Inferior parietal cortex (tissue), 1 donor: ENCODE measurements at regions not wholly inside any gene's neighbourhood (a gene's known extent, or its start where the extent isn't known, plus 50 kb on each side); places are given as distances from the start of the nearest gene placed in this dataset.
"Not testable (repeated sequence)": the region's sequence is repeated elsewhere in the genome, so short reads cannot be mapped to it uniquely, and the experiment has no call there.

Source experiments
- DNase-seq: peaks from one replicate; pipeline ENCODE4 v3.0.0-alpha.2; 2016; ENCODE audit errors: extremely low spot score

DNA sequence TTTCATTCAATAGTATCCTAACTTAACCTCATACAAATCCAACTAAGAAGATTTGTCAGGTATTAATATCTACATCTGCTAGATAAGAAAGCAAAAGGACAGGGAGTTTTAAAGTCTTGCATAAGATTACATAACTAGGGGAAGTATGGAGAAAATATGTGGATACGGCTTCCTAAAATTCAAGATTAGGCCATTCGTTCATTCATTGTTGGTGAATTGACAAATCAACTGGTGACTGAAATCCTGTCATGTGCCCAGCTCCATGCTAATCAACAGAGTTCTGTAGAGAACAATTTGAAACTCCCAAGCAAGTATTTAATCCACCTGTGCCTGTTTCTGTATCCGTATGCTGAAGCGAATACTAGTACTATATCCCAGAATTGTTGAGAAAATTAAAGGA is 260.9 kb upstream of the USP15 start:
- no peak for DNase-seq

DNA sequence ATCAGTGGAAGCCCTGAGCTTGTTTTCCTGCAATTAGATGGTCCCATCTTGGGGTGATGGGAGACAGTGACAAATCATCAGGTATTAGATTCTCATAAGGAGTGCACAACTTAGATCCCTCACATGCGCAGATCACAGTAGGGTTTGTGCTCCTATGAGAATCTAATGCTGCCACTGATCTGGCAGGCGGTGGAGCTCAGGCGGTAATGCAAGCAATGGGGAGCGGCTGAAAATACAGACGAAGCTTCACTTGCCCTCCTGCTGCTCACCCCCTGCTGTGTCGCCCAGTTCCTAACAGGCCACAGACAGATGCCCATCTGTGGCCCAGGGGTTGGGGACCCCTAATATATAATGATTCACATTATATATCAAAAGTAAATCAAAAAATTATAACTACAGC is 258.8 kb upstream of the USP15 start:
- DNase-seq, result no peak

DNA sequence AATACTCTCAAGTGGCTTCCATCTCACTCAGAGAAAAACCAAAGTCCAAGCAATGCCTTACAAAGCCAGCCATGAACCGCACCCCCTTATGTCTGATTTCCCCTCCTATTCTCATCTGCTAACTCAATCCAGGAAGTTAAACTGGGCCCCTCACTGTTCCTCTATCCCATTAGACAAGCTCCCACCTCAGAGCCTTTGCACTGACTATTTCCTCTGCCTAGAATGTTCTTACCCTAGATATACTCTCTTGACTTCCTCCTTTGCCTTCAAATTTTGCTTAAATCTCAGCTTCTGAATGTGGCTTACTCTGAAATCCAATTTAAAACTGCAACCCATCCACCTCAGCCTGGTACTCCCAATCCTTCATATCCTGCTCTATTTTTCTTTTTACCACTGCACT is 257.0 kb upstream of the USP15 start:
- DNase-seq, result no peak

DNA sequence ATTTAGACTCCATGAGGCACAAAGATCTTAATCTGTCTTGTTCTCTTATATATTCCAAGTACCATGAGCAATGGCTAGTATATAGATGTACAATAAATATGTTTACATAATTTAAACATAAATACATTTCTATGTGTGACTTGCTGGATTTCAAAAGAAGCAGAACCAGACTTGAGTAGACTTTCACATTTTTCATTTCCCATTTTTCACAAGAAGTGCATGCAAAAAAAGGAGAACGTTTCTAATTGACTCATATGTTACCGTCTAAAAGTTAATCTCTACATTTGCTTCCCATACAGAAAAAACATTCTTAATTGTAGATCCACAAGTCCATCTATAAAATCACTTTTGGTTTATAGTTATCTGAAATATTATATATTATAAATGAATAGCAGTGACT is 256.5 kb upstream of the USP15 start:
- no peak for DNase-seq

DNA sequence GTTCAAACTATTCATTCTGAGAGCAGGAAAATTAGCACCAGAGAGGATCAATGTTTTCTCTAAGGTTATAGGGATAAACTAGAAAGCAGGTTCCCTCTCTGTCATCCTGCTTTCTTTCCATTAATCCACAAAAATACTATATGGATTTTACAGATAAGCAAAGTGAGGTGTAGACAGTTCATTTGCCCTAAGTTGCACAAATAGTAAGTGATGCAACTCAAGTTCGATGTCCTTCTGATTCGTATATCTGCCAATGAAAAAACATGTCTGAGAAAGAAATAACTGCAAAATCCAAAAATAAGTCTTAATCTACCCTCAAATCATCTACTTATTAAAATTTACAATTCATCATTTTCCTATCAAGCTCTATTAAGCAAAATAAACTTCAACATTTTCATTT is 254.6 kb upstream of the USP15 start:
- DNase-seq, result no peak

DNA sequence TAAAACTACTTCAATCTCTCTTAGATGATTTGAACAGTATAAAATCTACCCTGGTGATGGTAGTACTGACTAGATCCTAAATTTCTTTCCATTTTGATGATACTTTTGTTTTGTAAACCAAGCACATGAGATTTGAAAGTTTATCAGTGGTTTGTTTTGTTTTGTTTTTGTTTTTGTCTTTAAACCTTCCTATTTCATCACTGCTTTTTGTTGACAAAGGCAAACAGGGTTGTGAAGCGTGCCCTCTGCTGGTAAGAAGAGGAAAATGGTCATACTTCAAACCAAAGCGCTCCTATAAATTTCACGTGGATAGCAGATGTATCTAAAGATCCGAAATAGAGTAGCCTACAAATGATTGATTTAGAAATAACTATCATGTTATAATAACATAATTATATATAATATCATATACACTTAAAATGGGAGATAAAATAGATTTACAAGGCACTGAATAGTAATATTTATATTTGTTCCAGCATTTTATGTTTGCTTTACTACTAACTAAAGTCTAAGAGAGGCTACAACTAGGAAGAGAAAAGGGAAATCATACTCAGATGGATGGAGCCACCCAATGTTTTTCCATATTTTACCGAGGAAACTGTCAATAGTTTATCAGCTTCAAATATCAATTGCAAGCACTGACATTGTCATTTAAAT is 254.0 kb upstream of the USP15 start:
- peak; percentile 38 for DNase-seq

DNA sequence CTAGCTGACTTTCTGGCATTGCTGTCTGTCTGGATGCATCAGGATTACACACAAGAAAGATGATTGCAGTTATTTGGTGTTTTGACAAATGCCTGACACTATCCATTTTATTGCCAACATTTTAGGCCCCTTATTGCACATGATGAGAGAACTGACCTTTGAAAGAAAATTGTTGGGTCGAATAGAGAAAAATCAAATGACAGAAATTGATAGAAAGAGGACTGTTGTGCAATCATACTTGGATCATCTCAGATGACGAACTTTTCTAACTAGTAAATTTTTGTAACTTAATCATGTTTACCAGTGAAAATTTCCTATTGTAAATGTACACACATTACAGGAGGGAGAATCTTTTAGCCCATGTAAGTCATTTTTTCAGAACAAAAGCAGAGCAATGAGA is 251.5 kb upstream of the USP15 start:
- no peak for DNase-seq

DNA sequence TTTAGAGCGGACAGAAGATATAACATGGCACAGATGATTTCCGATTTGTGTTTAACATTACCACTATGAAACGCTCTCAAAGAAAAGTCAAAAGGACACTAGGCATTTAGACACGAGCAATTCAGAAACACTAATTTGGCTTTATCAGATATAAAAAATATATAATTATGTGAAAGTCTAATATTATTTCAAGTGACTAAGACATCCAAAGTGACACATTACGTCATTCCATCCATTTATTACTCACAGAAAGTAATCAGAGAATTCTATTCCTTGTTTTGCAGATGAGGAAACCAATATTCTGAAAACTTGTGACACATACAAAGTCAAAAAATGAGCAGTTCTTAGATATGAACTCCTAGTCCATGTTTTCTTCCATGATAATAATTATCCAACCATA is 250.8 kb upstream of the USP15 start:
- DNase-seq, result no peak

DNA sequence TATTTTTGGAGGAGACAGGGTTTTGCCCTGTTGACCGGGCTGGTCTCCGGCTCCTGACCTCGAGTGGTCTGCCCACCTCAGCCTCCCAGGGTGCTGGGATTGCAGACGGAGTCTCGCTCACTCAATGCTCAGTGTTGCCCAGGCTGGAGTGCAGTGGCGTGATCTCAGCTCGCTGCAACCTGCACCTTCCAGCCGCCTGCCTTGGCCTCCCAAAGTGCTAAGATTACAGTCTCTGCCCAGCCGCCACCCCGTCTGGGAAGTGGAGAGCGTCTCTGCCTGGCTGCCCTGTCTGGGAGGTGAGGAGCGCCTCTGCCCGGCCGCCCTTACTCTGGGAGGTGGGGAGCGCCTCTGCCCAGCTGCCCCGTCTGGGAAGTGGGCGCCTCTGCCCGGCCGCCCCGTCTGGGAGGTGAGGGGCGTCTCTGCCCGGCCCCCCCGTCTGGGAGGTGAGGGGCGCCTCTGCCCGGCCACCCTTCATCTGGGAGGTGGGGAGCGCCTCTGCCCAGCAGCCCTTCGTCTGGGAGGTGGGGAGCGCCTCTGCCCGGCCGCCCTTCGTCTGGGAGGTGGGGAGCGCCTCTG is 249.8 kb upstream of the USP15 start:
- DNase-seq, result not testable (repeated sequence)

DNA sequence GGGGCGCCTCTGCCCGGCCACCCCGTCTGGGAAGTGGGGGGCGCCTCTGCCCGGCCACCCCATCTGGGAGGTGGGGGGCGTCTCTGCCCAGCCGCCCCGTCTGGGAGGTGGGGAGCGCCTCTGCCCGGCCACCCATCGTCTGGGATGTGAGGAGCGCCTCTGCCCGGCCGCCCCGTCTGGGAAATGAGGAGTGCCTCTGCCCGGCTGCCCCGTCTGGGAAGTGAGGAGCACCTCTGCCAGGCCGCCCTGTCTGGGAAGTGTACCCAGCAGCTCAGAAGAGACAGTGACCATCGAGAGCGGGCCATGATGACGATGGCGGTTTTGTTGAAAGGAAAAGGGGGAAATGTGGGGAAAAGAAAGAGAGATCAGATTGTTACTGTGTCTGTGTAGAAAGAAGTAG is 249.2 kb upstream of the USP15 start:
- DNase-seq, result not testable (repeated sequence)

DNA sequence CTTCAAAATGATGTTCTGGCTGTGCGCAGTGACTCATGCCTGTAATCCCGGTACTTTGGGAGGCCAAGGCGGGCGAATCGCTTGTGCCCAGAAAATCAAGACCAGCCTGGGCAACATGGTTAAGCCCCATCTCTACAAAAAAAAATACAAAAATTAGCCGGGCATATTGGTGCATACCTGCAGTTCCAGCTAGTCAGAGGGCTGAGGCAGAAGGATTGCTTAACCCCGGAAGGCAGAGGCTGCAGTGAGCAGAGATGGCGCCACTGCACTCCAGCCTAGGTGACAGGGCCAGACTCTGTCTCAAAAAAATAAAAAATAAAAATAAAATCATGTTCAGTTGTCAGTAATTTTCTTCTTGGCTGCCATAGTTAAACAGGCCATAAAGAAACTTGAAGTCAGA is 245.9 kb upstream of the USP15 start:
- no peak for DNase-seq

DNA sequence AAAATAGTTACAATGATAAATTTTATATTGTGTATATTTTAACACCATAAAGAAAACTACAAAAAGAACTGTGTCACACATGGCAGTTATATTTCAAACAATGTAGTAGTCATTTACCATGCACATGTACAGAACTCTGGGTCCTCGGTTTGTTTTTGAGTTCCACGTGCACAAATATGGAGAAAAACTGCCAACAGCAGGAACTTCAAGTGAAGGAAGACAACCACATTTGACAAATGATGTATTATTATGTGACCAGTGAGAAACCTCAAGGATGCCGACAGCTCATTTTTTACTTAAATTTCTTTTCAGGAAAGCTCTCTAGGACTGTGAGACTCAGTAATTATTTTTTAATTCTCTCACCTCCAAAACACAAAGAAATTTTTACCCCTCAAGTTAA is 244.2 kb upstream of the USP15 start:
- no peak for DNase-seq

DNA sequence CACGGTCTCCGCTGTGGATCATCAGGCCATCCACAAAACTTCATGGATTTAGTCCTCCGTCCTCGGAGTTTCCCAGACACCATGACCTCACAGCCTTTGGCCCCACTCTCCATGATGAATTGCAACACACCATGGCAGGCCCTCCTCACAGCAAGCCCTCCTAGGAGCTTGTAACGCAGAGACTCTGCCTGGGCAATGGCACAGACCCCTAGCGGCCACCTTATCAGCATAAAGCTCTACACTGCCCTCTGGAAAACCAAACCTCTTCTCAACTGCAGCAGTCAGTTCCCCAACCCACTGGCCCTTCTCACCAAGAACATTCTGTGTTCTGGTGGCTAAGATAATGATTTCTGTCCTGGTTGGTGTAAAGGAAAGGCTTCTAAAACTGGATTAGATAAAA is 238.4 kb upstream of the USP15 start:
- DNase-seq, result no peak

DNA sequence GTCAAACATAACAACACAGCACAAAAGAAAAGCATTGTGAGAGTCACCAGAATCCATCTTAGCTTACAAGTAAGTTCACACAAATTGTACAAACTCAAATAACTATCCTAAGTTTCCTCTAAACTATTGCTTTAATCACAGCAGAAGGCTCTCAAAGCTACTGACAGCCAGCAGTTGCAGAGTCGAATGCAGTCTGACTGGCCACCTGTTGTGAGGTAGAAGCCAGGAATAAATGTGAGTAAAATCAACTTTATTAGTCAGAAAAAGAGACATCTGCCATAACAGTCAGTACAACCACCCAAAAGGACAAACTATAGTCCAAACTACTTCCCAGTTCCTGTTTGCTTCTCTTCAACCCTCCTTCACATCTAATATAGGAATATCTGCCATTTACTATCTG is 231.7 kb upstream of the USP15 start:
- DNase-seq, result no peak

DNA sequence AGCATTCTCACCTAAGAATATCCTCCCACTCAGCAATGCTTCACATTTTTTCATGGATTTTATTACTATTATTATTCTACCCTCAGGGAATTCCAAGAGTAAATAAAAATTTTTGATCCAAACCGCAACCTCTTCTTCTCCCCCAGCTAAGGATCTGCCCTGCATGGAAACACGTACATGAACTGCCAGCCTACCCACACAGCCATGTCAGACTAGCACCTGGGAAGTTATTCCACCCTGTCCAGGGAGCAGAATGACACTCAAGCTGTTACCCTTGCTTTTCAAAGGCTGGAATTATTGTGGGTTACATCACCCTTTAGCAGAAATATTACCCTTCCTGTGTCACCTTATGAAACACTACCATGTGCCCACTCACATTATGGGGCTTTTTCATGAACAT is 227.3 kb upstream of the USP15 start:
- no peak for DNase-seq

DNA sequence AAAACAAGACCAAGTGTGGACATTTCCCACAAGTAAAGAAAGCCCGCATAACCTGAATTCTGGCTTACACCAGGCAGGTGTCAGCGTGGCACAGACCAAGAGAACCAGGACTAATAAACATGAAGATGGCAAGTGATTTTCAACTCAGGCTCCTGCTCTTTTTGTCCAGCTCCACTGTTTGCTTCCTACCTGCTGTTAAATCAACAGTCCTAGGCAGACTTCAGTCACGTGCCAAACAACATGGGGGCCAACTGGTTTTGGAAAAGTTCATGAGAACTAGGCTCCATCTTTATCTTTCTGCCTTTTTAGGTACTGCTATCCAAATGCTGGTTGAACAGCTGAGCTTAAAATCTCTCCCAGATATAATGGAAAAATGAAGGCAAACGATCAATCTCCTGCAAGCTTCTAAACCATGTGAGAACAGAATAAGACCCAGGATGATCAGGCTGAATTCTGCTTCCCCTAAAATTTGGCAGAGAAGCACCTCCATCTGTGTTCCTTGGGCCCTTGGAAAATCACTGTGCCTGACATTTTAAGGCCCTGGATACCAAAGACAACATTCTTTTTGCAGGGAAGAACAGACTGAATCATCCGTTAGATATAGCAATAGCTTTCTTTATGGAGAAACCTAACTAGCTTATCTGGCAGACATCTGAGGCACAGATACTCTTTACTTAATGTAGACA is 215.6 kb upstream of the USP15 start:
- DNase-seq, result no peak

DNA sequence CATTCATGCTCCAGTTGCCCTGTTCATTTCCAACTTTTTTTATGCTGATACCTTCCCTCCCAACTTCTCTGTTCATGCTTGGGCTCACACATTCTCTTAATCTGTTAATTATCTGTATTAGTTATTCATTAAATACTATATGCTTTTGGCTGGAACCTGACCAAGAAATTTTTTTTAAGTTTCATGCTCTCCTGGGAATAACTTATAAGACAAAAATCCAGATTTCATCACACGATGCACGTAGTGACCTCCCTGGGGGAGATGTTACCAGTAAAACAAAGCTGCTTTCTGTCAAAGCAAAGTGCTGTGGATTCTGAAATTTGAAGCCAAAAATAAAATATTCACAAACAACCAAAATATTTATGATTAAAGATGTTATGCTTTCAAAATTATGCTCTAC is 215.0 kb upstream of the USP15 start:
- DNase-seq, result no peak

DNA sequence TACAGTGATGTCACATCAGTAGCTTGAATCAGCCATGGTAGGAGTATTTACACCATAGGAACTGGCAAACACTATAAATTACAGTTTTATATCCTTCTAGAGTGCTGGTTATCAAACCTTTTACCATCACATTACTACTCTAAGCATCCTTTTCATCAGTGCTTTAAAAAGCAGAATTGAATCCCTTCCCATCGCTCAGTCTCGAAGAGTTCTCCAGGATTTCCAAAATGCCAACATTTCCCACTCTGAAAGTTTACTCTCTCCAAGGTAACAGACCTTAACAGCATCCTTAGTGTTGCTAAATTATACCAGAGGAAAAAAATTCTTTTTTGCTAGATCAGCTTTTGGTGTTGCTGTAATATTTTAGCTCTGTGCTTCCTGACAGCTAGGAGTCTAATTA is 209.4 kb upstream of the USP15 start:
- DNase-seq, result no peak

DNA sequence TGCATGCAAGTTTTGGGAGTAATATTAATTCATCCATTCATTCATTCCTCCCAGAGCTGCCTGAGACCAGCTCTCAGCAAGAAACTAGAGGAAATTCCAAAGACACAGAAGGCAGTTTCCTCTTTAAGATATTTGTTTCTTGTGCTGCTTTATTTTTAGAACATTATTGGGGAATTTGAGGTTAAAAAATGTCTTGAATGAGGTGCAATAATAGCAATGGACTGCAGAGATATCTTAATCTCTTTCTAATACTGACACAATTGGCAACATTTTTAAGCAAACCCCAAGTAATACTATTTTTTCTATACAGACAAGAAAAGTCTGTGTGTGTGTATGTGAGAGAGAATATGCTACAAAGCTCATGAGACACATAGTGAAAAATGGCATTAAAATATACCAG is 190.2 kb upstream of the USP15 start:
- no peak for DNase-seq

DNA sequence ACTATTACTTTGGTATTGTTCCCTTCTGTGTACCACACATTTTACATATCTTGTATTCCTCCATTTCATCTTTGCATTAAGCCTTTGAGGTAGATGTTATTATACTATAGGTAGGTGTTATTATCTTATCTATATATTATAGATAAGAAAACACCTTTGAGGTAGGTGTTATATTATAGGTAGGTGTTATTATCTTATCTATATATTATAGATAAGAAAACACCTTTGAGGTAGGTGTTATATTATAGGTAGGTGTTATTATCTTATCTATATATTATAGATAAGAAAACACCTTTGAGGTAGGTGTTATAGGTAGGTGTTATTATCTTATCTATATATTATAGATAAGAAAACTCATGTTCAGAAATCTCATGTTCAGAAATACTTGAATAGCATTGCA is 187.0 kb upstream of the USP15 start:
- not testable (repeated sequence) for DNase-seq

DNA sequence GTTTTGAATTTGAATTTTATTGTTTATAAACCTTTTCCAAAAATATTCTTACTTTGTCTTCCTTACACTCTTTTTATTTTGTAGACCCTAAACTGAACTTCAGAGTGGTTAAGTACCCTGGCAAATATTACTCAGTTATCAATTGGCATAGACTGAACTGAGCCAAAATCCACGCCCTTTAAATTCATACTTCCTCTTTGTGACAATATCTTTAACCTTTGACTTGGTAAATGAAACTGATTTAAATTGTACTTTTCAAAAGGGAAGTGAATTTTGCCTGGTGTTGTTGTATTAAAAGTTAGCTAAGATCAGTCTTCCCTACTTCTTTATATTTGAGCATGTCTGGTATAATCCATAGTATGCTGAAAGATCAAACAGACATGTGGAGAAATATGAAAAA is 184.3 kb upstream of the USP15 start:
- DNase-seq, result no peak

DNA sequence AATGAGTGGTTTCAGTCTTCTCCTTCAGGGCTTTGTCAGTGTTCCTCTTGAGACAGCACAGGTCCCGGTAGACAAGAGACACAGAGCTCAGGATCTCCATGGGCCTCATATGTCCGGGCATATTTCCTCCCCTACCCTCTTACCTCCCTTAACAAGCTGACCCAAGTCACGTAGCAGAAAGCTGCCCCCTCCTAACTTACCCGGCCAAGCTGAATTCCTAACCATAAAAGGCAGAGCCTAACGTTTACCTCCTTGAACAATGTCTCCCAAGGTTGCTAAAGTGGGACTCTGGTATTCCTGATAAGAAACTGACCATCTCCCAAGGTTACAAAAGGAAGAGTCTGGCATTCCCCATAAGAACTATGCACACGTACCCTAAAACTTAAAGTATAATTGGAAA is 182.2 kb upstream of the USP15 start:
- no peak for DNase-seq

DNA sequence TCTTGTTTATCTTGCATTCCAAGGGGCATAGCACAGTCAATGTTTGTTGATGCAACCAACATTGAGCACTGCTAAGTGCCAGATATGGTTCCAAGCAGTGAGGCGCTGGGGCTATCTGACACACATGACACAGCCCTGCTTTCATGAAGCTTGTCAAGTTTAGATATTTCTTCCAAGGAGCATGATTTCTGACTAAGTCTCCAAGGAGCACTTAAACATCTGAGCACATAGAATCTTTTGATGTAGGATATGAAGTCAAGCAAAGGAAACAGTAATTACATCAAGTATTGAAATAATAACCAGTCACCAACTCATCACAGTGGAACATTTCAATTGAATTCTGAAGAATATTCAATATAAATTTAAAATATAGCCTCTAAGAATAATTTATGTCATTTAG is 177.8 kb upstream of the USP15 start:
- no peak for DNase-seq

DNA sequence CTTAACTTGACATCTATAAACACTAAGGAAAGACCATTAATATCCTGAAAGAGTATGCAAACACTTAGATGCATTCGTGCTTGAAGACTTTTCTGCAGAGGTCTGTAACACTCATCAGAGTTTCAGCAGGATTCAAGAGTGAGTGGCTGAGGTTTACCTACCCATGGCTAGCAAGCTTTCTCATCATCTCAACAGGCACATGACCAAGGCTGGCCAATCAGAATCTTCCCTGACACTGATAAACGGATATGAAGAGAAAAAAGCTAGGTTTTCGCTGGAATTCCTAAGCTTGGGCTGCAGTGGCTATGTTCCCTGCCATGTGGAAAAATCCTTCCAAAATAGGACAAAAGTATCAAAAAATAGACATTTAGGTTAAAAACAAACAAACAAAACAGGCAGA is 162.1 kb upstream of the USP15 start:
- DNase-seq, result no peak
